Daoy (cell line): ENCODE measurements at regions not wholly inside any gene's neighbourhood (a gene's known extent, or its start where the extent isn't known, plus 50 kb on each side); places are given as distances from the start of the nearest gene placed in this dataset.

ENCODE experiments used
- DNase-seq: peaks from one replicate; pipeline ENCODE4 v3.0.0-alpha.2; 2015; ENCODE audit warnings: low read depth

DNA sequence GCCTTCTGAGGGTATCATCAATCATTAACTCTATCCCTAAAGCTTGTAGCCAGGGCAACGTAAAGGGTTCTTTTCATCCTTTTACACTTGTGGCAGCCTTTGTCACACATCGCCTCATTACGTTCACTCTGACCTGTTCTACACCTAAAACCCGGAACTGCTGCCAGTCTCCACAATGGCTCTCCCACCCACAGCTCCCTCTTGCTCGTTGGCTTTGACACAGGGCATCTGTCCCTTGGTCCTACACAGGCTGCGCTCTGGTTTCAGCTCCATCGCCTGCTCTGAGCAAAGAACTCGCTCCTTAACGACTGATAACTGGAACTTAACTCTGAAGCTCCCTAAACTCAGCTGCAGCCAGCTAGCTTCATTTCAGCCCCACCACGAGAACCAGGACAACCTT lies 112.8 kb upstream of the CTNND2 start:
- peak; percentile 3 for DNase-seq

DNA sequence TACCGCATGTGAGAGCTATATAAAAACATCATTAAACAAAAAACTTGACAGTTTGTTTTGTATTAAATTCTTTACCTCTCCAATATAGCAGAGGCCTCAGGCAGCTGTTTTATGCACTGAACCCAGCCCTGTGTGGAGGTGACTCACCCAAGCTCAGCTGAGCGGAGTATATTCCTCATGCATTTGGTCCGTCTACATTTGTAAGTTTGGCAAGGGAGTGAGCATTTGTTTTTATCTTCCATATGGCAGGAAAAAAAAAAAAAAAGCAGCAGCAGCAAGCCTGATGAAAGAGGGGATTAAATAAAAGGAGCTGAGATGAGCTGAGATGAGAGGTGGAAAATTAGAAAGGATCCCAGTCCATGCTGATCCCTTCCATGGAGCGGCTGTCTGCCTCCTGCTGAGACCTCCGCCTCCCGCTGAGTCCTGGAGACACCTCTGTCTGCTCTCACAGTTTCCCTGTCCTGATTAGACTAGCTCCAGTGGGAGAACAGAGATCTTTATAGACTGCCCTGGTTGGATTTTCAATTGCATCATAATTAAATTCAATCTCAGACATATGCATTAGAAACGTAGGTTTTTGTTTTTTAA lies 112.0 kb upstream of the CTNND2 start:
- DNase-seq = peak; percentile 75

DNA sequence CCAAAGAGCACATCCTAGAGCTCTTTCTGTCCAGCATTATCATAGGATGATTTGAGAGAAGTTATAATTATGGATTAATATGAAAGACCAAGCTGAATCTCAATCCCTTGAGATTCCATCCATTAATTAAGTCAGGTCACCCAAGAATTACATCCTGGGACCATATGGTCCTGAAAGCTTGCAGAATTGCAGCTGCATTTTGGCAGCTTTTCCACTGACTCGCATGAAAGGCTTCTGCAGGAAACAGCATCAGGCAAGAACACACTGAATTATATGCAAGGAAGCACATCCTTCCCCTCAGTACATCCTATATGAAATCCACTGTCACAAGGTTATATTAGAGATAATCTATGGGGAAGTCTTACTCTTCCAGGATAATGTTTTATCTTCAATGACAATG lies 109.1 kb upstream of the CTNND2 start:
- no peak for DNase-seq

DNA sequence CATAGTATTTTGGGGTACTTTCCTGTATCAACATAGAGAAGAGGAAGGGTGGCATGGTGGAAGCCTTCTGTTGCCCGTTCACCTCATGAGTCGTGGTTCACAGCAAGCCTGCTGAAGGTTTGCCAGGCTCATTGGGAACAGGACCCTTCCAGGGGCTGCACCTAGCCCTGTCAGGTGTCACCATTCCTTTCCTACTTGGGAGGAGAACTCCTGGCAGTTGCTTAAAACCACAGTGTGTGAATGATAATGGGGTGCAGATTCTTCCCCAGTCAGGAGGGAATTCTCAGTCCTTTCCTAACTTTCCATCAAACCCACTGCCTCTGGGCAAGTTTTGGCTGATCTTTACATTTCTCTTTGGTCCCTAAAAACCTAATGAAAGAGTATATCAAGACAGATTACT lies 99.4 kb upstream of the CTNND2 start:
- DNase-seq = no peak

DNA sequence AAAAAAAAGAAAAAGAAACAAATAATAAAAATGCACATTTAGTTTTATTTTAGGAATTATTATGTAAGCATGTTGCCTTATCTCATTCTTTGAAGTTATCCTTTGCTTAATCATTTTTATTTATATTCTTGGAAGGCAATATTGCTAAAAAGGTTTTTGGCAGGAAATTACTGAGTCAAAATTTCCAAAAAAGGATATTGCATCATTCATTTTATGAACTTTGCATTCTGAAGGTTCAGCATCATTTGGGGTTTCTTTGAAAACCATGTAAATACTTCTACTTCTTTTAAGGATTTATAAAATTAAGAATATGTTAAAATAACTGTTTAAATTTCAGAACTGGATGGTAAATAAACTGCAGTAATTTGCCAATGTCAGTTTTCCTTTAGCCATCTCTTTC lies 94.2 kb upstream of the CTNND2 start:
- DNase-seq = no peak

DNA sequence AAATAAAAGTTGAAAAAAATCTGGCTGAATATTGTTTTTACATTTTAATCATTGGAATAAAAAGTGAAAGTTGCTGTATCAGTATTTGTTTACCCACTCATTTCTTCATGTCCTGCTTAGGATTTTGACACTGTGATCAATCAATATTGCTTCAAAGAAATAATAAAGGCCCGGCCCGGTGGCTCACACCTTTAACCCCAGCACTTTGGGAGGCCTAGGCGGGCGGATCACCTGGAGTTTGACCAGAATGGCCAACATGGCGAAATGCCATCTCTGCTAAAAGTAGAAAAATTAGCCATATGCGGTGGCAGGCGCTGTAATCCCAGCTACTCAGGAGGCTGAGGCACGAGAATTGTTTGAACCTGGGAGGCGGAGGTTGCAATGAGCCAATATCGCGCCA lies 93.7 kb upstream of the CTNND2 start:
- no peak for DNase-seq

DNA sequence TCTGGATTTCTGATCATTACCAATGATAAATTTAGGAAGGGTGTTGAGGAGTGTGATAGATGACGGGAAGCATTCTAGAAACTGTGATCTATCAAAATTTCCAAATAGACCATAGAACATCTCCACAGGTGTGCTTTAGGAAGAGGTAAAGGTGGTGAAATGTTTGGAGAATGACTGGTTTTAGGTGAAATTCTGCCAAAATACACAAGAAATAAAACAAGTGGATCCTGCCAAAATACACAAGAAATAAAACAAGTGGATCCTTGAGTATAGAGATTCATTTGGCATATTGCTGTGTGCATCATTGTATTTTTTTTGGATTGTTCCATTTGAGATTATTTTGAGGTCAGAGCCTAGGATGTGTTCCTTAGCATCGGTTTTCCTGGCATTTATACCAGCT lies 88.3 kb upstream of the CTNND2 start:
- no peak for DNase-seq

DNA sequence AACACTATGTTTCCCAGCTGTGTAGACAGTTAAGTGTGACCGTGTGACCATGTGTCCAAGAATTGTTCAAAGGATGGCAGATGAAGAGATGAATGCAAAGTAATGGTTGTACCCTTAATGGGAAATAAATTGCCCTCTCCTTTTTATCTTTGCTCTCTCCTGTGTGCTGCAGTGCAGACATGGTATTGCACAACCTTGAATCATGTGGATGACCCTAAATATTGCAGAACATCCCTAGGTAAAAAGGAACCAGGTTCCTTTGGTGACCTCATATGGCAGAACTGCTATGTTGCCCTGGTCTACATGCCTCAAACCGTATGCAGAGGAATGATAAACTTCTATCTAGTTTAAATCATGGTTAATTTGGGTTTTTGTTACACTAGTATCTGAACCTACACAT lies 81.7 kb upstream of the CTNND2 start:
- DNase-seq = no peak

DNA sequence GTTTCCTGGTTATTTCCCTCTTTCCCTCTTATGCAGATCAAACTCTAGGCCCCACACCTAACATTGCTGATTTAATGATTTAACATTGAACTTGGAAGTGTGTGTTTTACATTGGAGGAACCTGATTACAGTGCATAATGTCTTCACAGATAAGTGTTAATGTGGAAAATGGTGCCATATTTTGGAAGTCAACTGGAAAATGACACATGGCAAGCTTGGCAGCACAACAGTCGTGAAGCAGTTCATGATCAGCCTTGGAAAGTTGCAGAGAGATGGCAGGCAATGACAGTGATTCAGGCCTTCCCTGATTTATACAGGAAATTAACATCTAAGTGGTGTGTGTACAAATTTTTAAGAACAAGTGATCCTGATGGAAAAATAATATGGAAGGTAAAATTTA lies 80.0 kb upstream of the CTNND2 start:
- no peak for DNase-seq

DNA sequence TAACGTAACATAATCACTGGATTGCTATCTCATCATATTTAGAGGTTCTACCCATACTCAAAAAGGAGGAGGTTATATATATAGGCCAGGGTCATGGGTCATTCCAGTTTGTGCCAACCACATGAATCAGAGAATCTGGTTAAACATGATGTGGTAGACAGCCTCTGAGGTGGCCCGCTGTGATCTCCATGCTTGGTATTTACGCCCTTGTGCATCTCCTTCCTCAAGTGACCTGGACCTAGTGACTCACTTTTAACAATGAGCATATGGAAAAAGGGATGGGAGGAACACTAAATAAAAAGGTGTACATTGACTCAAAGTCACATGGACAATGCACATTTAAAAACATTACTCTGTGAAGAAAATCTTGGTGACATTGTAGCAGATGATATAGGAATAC lies 77.7 kb upstream of the CTNND2 start:
- DNase-seq = no peak

DNA sequence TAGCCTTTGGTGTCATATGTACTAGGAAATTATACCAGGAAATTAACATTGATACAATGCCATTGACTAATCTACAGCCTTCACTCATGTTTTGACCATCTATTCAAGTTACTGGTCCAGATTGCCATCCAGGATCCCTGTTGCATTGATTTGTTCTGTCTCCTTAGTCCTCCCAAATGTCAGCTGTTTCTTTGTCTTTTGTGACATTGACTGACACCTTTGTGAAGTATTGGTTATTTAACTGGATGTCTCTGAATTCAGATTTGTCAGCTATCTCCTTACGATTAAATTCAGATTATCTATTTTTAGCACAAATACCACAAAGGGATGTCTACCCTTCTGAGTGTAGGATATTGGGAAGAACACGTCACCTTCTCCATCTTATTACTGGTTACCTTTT lies 73.7 kb upstream of the CTNND2 start:
- no peak for DNase-seq

DNA sequence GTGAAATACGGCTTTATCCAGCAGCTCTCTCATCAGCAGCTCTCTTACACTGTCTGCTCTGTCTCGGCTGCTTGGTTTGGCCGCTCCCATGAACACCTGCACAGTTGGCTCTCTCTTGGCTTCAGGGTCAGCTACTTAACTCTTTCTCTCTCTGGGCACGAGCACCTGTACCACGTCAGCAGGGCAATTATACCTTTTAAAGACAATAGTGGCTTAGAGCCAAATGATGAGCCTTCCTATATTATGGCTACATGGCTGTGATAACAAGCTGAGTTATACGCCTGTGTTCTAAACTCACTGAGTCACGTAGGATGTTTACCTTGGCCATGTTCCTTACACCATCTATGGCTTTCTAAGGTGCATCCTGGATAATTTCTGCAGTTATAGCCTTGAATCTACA lies 69.2 kb upstream of the CTNND2 start:
- DNase-seq = peak; percentile 53

DNA sequence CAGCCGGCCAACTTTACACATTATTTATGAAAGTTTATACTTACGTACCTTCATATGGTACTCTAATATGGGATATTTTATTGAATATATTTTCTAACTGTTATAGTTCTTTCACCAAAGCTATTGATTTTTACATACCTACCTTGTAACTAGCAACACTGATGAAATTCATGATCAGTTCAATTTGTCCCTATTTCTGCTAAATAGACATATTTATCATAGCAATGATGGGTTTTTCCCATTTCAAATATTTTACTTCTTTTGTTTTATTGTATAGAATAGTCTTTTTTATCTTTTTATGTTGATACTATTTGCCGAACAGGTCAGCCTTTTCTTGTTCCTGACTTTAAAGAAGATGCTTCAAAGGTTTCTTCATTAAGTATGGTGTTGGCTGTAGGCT lies 59.0 kb upstream of the CTNND2 start:
- DNase-seq = no peak

DNA sequence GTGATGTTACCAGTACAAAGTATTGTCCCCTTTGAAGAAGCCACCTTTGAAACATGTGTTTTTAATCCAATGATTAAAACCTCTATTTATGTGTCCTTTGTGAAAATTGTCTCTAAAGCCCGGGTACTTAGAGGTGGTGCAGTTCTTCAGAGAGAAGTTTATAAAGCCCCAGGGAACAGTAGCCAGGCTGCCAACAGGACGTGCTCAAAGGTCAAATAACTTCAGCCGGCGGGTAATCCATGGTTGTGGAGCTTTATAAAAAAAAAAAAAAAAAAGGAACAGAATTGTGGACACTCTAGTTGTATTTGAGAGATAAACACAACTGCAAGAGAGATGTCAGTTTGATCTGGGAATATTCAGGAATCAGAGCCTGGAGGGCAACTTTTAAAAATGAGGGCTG lies 57.9 kb upstream of the CTNND2 start:
- DNase-seq = no peak

DNA sequence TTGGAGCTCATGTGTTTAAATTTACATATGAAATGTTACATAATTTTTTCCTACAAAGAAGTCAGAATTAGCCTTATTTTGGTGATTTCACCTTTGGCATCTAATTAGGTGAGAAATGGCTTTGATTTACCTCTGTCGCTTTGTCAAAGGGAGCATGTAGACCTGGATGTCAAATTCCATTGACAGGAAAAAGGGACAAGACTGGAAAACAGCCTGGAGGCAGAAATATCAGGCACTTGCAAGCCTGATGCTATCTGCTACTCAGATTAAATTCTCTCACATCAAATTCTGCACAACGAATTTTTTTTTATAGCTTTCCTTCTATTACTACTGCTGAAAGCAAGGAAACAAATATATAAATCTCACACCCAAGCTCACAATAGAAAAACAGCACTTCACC lies 54.1 kb upstream of the CTNND2 start:
- no peak for DNase-seq

DNA sequence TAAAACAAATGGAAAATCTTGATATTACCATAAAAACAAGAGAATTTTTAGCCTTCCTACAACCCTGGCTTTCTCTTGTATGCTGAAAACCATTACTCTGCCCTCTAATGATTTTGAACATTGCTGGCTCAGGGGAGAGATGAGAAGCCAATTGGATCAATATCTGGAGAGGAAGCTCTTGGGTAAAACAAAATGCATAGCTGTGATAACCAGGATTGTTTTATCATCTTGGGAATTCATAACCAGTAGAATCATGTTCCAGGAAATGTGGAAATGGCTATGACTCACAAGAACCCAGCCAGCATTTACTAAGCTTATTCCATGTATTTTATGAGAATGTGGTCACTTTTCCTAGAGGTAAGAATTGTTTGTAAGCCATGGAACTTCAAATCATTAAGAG lies 51.1 kb upstream of the CTNND2 start:
- peak; percentile 58 for DNase-seq
